CD4-positive, alpha-beta T cell treated with Interleukin-15 for 1 hour (primary cell): ENCODE measurements at regions not wholly inside any gene's neighbourhood (a gene's known extent, or its start where the extent isn't known, plus 50 kb on each side); places are given as distances from the start of the nearest gene placed in this dataset.

Experiments used
- DNase-seq: peaks from one replicate; pipeline ENCODE4 v3.0.0-alpha.2; 2020

DNA sequence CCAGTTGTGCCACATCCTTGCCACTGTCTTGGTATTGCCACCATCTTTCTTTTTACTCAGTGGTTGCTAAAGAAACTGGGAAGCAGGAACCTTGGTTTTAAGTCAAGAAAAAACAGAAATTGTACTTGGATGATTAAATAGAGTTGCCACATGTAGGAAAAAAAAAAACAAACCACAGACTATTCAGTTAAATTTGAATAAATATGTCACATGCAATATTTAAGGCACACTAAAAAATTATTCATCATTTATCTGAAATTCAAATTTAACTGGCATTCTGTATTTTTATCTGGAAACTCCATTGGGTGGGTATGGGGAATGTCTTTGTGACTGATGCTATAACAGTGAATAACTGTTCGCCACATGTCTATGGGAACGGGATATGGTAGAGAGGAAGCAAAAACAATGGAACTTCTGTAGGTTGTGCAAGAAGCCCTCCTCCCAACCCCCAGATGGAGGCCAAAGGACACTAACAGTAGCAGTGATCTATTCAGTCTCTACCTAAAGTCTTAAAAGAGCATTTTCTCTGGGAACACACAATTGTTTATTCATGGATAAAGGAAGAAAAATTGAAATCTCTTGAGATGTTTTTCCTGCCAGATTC, 57.0 kb upstream of the PLAC8 start:
- DNase-seq, result no peak

DNA sequence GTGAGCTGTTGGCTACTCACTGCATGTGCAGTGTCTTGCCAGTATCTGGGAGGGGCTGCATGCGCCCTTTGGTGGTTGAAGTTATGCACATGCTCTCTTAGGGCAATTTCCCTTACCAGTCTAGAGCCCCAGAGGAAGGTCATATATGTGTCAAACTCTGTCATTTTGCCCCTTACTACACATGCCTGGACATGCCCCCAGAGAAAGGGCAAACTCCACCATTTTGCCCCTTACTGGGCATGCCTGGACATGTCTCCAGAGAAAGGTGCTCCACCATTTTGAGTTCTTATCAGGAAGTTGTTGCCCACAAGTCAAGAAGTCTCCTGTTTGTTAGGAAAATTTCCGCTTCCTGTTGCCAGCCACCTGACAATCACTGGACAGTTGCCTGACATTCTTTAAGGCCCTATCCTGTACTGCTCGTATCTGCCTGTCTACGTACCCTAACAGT, 56.4 kb upstream of the PLAC8 start:
- DNase-seq, result no peak
